Inflammatory macrophage treated with lipopolysaccharide for 4 hours (primary cell): ENCODE measurements at regions not wholly inside any gene's neighbourhood (a gene's known extent, or its start where the extent isn't known, plus 50 kb on each side); places are given as distances from the start of the nearest gene placed in this dataset.
A peak's percentile ranks its signal among the peaks of the same experiment; 100 is the strongest.
"Not testable (repeated sequence)": the region's sequence is repeated elsewhere in the genome, so short reads cannot be mapped to it uniquely, and the experiment has no call there.

ENCODE experiments used
- DNase-seq: peaks from one replicate; pipeline ENCODE4 v3.0.0-alpha.2; 2020

DNA sequence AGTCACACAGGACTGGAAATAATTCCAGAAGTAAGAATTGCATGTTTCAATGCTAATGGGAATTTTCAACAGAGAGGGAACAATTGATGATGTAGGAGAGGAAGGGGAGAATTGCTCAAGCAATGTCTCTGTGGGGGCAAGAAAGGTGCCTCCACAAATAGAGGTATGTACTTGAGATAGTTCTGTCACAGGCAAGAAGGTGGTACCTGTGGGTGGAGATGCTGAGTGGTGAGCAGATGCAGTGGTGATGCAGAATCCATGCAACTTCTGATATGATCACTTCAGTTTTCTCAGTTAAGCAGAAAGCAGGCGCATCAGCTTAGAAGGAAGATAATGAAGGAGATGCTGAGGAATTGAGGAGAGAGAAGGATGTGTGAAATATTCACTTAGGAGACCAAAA lies 55.1 kb upstream of the SEC24B start:
- DNase-seq: no peak

DNA sequence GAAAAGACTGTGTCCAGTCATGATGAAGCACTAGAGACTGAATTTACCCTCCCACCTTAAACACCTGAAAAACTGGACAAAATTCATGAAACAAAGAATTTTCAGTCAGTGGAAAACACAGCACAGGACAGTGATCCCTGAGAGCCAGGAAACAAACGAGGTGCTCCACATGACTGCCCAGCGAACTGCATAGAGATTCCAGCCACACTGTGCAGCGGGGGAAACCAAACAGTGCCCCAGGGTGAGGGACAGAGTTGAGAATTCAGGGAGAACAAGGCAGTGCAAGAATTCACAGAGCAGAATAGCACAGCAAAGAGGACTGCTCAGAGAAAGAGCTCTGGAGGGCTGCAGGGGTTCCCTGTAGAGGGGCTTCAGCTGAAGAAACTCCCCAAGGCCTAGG lies 55.5 kb upstream of the SEC24B start:
- DNase-seq: no peak

DNA sequence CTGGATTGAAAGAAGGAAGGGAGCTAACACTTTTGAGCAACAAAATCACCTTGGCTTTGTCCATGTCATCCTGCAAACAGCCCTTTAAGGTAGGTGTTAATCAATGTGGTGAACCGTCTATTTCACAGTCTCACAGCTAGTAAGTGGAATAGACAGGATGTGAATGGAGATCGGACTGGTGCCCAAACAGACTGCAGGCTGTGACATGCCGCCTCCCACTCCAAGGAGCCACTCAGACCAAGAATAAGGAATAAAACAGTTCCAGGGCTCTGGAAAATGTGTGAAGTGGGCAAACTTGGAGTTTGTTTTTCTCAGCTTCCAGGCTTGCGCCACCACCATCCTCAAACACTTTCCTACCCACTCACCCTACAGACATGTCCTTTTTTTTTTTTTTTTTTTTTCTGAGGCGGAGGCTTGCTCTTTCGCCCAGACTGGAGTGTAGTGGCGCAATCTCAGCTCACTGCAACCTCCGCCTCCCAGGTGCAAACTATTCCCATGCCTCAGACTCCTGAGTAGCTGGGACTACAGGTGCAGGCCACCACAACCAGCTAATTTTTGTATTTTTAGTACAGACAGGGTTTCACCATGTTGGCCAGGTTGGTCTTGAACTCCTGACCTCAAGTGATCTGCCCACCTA lies 57.7 kb upstream of the SEC24B start:
- no peak for DNase-seq

DNA sequence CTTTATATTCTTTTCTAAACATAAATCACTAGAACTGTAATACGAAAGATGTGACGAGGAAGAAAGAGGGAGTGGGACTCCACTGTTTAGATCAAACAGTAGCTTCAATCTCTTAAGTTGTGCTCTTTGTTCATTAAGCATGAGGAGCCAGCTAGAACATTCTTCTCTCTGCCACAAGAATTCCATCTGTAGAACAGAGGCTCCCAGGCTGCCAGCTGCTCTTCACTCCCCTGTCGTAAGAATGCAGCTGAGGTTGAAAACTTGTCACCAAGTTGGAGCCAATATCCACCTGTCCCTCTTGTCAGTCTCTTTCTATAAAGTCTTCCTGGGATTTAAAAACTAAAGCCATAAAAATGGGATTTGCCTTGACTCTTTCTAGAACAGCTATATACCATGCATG lies 65.0 kb upstream of the SEC24B start:
- no peak for DNase-seq

DNA sequence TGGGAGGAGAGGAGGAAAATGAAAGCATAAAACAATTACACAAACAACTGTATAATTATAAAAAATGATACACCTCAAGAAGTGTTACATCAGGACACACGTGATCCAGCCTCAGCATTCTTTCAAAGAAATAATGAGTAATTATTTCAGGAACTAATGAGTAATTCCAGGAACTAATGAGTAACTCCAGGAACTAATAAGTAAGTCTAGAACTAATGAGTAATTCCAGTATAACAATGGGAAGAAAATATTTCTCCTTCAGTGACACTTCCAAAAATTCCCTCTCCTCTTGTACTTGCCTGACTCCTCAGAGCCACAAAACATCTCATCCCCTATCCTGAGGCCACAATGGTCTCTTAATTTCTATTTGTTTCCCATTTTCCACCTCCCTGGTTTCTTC lies 63.5 kb upstream of the COL25A1 start:
- DNase-seq: peak; percentile 11

DNA sequence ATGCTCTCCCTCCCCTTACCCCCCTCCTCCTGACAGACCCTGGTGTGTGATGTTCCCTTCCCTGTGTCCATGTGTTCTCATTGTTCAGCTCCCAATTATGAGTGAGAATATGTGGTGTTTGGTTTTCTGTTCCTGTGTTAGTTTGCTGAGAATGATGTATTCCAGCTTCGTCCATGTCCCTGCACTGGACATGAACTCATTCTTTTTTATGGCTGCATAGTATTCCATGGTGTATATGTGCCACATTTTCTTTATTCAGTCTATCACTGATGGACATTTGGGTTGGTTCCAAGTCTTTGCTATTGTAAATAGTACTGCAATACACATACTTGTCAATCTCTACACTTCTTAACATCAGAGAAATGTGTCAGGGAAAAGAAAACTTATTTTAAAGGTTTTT lies 62.8 kb upstream of the COL25A1 start:
- DNase-seq: not testable (repeated sequence)

DNA sequence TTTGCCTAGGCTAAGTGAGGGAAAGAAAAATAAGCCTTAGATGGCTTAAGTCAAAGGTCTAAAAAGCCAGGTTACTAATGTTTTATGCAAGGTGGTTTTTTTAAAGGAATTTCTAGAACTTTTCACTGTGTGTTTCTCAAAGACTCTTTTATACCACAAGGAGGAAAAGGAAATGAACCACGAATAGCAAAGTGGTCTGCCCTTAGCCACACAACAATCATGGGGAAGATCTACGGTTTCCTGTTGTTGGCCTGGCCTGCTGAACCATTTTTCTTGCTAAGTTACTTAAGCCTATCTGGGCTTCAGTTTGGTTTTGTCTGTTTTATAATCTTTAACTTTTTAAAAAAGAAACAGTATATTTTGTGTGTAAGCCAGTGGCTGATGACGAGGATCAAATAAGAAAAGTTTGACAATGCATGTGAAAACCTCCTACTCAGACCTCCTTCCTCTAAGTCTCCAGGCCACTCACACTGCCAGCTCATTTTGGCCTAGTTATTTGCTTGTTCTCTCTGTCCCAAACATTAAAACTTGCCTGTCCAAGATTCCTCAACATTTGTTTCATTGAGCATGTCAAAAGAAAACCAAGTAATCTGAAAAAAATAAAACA lies 56.7 kb upstream of the COL25A1 start:
- DNase-seq: no peak

DNA sequence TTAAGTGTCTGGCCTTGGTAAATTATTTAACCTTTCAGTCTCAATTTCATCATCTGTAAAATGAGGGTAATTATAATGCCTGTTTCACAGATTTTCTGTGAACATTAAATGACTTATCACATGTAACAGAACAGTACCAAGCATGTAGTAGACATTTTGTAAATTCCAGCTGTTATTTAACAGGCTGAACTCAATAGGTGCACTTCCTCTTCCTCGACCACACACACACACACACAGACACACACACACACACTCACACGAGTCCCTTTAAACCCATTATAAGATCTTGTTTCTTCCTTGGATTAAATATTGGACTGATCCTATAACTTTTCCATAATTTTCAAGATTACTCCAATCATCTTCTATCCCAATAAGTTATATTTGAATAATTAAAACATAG lies 53.4 kb upstream of the COL25A1 start:
- no peak for DNase-seq

DNA sequence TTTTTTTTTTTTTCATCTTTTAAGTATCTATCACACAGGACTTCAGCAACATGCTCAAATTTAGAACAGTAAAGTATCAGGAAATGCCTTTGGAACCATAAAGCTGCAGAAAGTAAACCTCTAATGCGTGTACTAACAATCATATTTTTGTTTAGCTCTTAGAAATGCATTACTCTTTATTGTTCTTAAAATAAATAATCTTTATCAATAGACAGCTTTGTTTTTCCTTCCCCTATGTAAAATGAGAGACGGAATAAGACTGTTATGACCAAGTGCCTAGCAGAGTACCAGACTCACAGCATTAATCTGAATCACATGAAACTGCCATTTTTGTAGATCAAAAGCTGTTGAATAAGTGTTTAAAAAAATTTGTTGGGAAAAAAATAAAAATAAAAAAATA lies 50.5 kb upstream of the COL25A1 start:
- no peak for DNase-seq
